GM23248 (cell line): ENCODE measurements at regions not wholly inside any gene's neighbourhood (a gene's known extent, or its start where the extent isn't known, plus 50 kb on each side); places are given as distances from the start of the nearest gene placed in this dataset.

Experiments used
- DNase-seq: peaks from one replicate; pipeline ENCODE4 v3.0.0-alpha.2; 2015
- H2AFZ ChIP-seq: fragments of 200-600 bp; sonication (generic); 2 replicates; pipeline ENCODE4 v1.6.1; 2016; ENCODE audit warnings: antibody characterized with exemption
- H3F3A ChIP-seq: fragments of 200-600 bp; sonication (generic); 2 replicates; pipeline ENCODE4 v1.6.1; 2016; ENCODE audit warnings: mild to moderate bottlenecking, antibody characterized with exemption, mixed run types; ENCODE audit not compliant: insufficient read depth
- H3K27ac ChIP-seq: fragments of 200-600 bp; sonication (generic); 2 replicates; pipeline ENCODE4 v1.5.1; 2016; ENCODE audit warnings: mild to moderate bottlenecking
- H3K27me3 ChIP-seq: fragments of 200-600 bp; sonication (generic); replicated peaks from 2 replicates; pipeline ENCODE4 v1.6.1; 2016; ENCODE audit warnings: mild to moderate bottlenecking; ENCODE audit not compliant: insufficient read depth
- H3K36me3 ChIP-seq: fragments of 200-600 bp; sonication (generic); 2 replicates; pipeline ENCODE4 v1.6.1; 2016; ENCODE audit warnings: low read depth, mild to moderate bottlenecking
- H3K4me1 ChIP-seq: fragments of 200-600 bp; sonication (generic); 2 replicates; pipeline ENCODE4 v1.6.1; 2016; ENCODE audit warnings: mild to moderate bottlenecking; ENCODE audit not compliant: insufficient read depth
- H3K4me2 ChIP-seq: fragments of 200-600 bp; sonication (generic); one replicate; pipeline ENCODE4 v1.6.1; 2016; ENCODE audit warnings: mild to moderate bottlenecking; ENCODE audit not compliant: unreplicated experiment
- H3K4me3 ChIP-seq: fragments of 200-600 bp; sonication (generic); 2 replicates; pipeline ENCODE4 v1.5.1; 2016; ENCODE audit warnings: mild to moderate bottlenecking
- H3K79me2 ChIP-seq: fragments of 200-600 bp; sonication (generic); 2 replicates; pipeline ENCODE4 v1.6.1; 2016; ENCODE audit warnings: mild to moderate bottlenecking; ENCODE audit not compliant: insufficient read depth
- H3K9ac ChIP-seq: fragments of 200-600 bp; sonication (generic); 2 replicates; pipeline ENCODE4 v1.6.1; 2016; ENCODE audit warnings: mild to moderate bottlenecking
- H3K9me2 ChIP-seq: fragments of 200-600 bp; sonication (generic); 2 replicates; pipeline ENCODE4 v1.6.1; 2016; ENCODE audit warnings: mixed run types, mild to moderate bottlenecking, moderate library complexity; ENCODE audit not compliant: insufficient read depth
- H3K9me3 ChIP-seq: fragments of 200-600 bp; sonication (generic); one replicate; pipeline ENCODE4 v1.6.1; 2017; ENCODE audit warnings: low read depth
- H4K20me1 ChIP-seq: fragments of 200-600 bp; sonication (generic); 2 replicates; pipeline ENCODE4 v1.6.0; 2016; ENCODE audit not compliant: insufficient read depth
- EZH2 ChIP-seq: fragments of 200-600 bp; sonication (generic); IDR thresholded peaks from 2 replicates; pipeline ENCODE4 v1.6.1; 2018; ENCODE audit warnings: antibody characterized with exemption, mild to moderate bottlenecking; ENCODE audit not compliant: insufficient read depth, poor library complexity, severe bottlenecking
- EZH2phosphoT487 ChIP-seq: fragments of 200-600 bp; sonication (generic); IDR thresholded peaks from 2 replicates; pipeline ENCODE4 v1.6.1; 2018; ENCODE audit warnings: antibody characterized with exemption, moderate library complexity, mild to moderate bottlenecking, low read depth; ENCODE audit not compliant: insufficient read depth
- WGBS, 2 experiments: methylation state at CpG; one replicate each; pipeline ENCODE4 v1.1.6; 2015 to 2017; ENCODE audit warnings: low lambda C conversion rate in 2 of 2, low coverage in 1 of 2; ENCODE audit errors: missing lambda C conversion rate in 2 of 2; 5-methylcytosine and 5-hydroxymethylcytosine counted together
- in situ Hi-C: fragments of 300-500 bp; cut with MboI; formaldehyde crosslinking; loops from 2 replicates; pipeline ENCODE4 v1.15.0; 2020

DNA sequence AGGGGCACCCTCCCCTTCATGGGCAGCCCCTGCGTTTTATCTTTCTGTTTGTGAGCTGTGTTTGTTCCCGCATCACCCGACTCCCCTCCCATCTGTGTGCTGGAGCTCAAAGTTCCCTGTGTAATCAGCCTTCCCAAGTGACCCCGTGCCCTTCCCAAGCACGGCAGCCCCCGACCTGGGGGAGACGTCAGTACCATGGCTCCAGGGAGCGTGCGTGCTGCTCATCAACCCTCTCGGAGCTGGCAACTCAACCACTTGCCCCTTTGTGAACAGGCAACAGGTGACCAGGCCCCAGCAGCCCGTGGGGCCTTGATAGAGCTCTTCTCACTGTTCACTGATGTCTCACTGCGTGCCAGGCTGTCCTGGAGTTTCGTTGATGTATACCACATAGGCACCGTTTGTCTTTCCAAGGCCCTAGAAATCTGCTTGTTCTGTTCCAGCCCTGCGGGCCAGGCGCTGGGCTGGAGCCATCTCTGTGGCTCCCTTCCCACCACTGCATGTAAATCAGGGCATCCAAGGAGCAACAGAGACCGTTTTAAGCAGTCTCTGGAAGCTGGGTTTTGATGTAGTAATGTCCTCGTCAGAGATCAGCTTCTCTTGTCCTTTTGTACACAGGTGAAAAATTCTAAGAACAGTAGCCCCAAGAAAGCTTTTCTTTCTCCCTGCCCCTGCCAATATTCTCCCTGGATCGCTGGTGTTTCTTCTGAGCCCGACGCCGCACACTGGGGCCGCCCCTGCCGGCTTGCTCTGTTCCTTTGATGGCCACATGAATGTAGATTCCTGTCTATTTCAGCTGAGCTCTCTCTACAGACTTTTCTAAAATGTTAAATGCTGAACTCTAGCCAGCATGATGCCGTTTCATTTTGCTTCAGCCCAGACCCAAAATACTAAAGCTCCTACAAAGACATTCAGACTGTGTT, 107.0 kb upstream of the PTPRM start:
- Histone ChIP-seq H3F3A (no peaks in the 10 kb centered on the region), H3K4me3 (peak overlapping the region; percentile 63), H3K79me2 (no peaks in the 10 kb centered on the region), H3K27ac (no peak overlapping the region), H4K20me1 (no peaks in the 10 kb centered on the region), H3K36me3 (no peaks in the 10 kb centered on the region), H3K4me2 (peak overlapping the region; percentile 82), H3K9me2 (no peaks in the 10 kb centered on the region), H2AFZ (peak overlapping the region; percentile 70), H3K9me3 (no peaks in the 10 kb centered on the region), H3K9ac (peak overlapping the region; percentile 28), H3K27me3 (peaks cover 25% of the 10 kb centered on the region), H3K4me1 (no peaks in the 10 kb centered on the region)
- peak; percentile 33 for DNase-seq
- WGBS, 2 experiments, result 26 to 32% methylated on average over 25 of the region's 25 CpGs
- in situ Hi-C loops, result no loop called here
- TF ChIP-seq EZH2phosphoT487 (no peak), EZH2 (no peak)

DNA sequence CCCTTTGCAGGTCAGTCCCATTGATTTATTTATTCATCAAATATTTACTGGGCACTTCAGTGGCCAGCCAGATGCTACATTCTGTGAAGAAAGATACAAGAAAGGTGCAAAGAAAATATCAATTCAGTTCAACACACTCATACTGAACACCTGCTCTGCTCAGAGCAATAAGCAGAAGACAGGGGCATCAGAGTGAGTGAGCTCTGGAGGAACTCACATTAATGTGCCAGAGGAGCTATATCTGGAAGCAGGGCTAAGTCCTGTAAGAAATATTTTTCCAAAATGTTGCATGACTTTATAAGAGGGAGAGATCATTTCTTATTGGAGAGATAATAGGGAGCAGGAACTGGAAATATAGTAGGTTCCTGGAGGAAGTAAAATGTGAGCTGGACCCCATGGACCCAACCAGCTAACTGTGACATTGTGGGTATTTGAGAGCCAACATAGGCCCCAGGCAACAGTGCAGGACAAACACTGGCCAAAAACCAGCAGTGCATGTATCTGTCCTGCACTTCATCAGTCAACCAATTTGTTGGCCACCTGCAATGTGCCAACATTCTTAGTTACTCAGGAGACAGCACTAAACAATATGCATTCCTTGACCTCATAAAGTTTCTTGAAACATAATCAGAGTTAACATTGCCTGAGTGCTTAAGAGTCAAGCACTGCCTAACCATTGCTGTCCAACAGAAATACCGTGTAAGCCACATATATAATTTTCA, 102.7 kb upstream of the PTPRM start:
- H3K4me2 ChIP-seq, result no peak overlapping the region
- TF ChIP-seq EZH2, result no peak
- no peak for TF ChIP-seq EZH2phosphoT487
- no peaks in the 10 kb centered on the region for H3F3A ChIP-seq
- no peak overlapping the region for H2AFZ ChIP-seq
- no peaks in the 10 kb centered on the region for H3K9me3 ChIP-seq
- no peak for DNase-seq
- H3K27me3 ChIP-seq, result peaks cover 18% of the 10 kb centered on the region
- no peak overlapping the region for H3K9ac ChIP-seq
- in situ Hi-C loops, result no loop called here
- H3K4me1 ChIP-seq, result no peaks in the 10 kb centered on the region
- no peaks in the 10 kb centered on the region for H3K79me2 ChIP-seq
- 0 to 3% methylated on average over 1 of the region's 1 CpG for WGBS, 2 experiments
- H3K27ac ChIP-seq, result no peak overlapping the region
- no peaks in the 10 kb centered on the region for H3K9me2 ChIP-seq
- no peak overlapping the region for H3K4me3 ChIP-seq
- no peaks in the 10 kb centered on the region for H3K36me3 ChIP-seq
- no peaks in the 10 kb centered on the region for H4K20me1 ChIP-seq

- Histone ChIP-seq H3F3A (no peaks in the 10 kb centered on the region), H3K4me2 (no peak overlapping the region)
These were observed 100.9 kb upstream of the PTPRM start for GRCh38 chr18:7466190-7466589.

GRCh38 chr18:7467708-7468466, 99.2 kb upstream of the PTPRM start:
- in situ Hi-C loops, result no loop called here
- no peak for TF ChIP-seq EZH2
- H3K4me3 ChIP-seq, result no peak overlapping the region
- no peak overlapping the region for H3K4me2 ChIP-seq
- H3K36me3 ChIP-seq, result no peaks in the 10 kb centered on the region
- no peak overlapping the region for H2AFZ ChIP-seq
- no peaks in the 10 kb centered on the region for H3F3A ChIP-seq
- no peaks in the 10 kb centered on the region for H3K9me2 ChIP-seq
- no peak overlapping the region for H3K9ac ChIP-seq
- DNase-seq, result peak; percentile 8
- H3K79me2 ChIP-seq, result no peaks in the 10 kb centered on the region
- WGBS, 2 experiments, result 72 to 75% methylated on average over 18 of the region's 18 CpGs
- H3K27ac ChIP-seq, result no peak overlapping the region
- H3K27me3 ChIP-seq, result no peaks in the 10 kb centered on the region; the same call in 1 of the 2 replicates
- H3K4me1 ChIP-seq, result no peaks in the 10 kb centered on the region
- H3K9me3 ChIP-seq, result no peaks in the 10 kb centered on the region
- H4K20me1 ChIP-seq, result no peaks in the 10 kb centered on the region

More at GRCh38 chr18:7466190-7466589, 100.9 kb upstream of the PTPRM start:
- no peak for DNase-seq
- Histone ChIP-seq H4K20me1 (no peaks in the 10 kb centered on the region), H3K4me3 (no peak overlapping the region), H2AFZ (no peak overlapping the region), H3K27me3 (peaks cover 7% of the 10 kb centered on the region), H3K9me3 (no peaks in the 10 kb centered on the region), H3K36me3 (no peaks in the 10 kb centered on the region), H3K9me2 (no peaks in the 10 kb centered on the region), H3K4me1 (no peaks in the 10 kb centered on the region), H3K79me2 (no peaks in the 10 kb centered on the region), H3K9ac (no peak overlapping the region), H3K27ac (no peak overlapping the region)
- TF ChIP-seq EZH2phosphoT487 (no peak), EZH2 (no peak)
- 87% methylated on average over 5 of the region's 5 CpGs for WGBS, 2 experiments
- in situ Hi-C loops, result no loop called here
